ENCODE measurements at regions not wholly inside any gene's neighbourhood (a gene's known extent, or its start where the extent isn't known, plus 50 kb on each side); places are given as distances from the start of the nearest gene placed in this dataset.

- no peaks in the 10 kb centered on the region for H3K27me3 ChIP-seq
- no peak for TF ChIP-seq CTCF (IDR thresholded peaks at IDR 0.05)
- no peaks in the 10 kb centered on the region for H3K36me3 ChIP-seq
- no peak for DNase-seq (ENCODE audit: low spot score in 2 of 2)
- H3K27ac ChIP-seq = no peak overlapping the region
- H3K9me3 ChIP-seq = no peaks in the 10 kb centered on the region
- H3K4me3 ChIP-seq = no peak overlapping the region
- intact Hi-C loops (cut with DNase I) = no loop called here
- no peaks in the 10 kb centered on the region for H3K4me1 ChIP-seq
These were observed 64.1 kb upstream of the NTPCR start for GRCh38 chr1:232886271-232886670.

GRCh38 chr1:232890340-232890943, 60.0 kb upstream of the NTPCR start:
- no peak for DNase-seq (ENCODE audit: low spot score in 2 of 2)
- Histone ChIP-seq H3K9me3 (no peaks in the 10 kb centered on the region), H3K27me3 (no peaks in the 10 kb centered on the region), H3K36me3 (no peaks in the 10 kb centered on the region), H3K4me3 (no peak overlapping the region), H3K27ac (no peak overlapping the region), H3K4me1 (no peaks in the 10 kb centered on the region)
- intact Hi-C loops (cut with DNase I) = no loop called here
- TF ChIP-seq CTCF (IDR thresholded peaks at IDR 0.05) = no peak

- no peaks in the 10 kb centered on the region for H3K27me3 ChIP-seq
- no peaks in the 10 kb centered on the region for H3K36me3 ChIP-seq
- H3K27ac ChIP-seq = no peak overlapping the region
- H3K4me3 ChIP-seq = no peak overlapping the region
- H3K4me1 ChIP-seq = no peaks in the 10 kb centered on the region
- no peak for DNase-seq (ENCODE audit: low spot score in 2 of 2)
- TF ChIP-seq CTCF (IDR thresholded peaks at IDR 0.05) = no peak
- no peaks in the 10 kb centered on the region for H3K9me3 ChIP-seq
- intact Hi-C loops (cut with DNase I) = no loop called here
These were observed 59.3 kb upstream of the NTPCR start for GRCh38 chr1:232891071-232891470.

GRCh38 chr1:232891656-232892317, 58.6 kb upstream of the NTPCR start:
- Histone ChIP-seq H3K27me3 (no peaks in the 10 kb centered on the region), H3K27ac (no peak overlapping the region), H3K9me3 (no peaks in the 10 kb centered on the region), H3K4me3 (no peak overlapping the region), H3K36me3 (no peaks in the 10 kb centered on the region), H3K4me1 (no peaks in the 10 kb centered on the region)
- intact Hi-C loops (cut with DNase I) = no loop called here
- DNase-seq (ENCODE audit: low spot score in 2 of 2) = no peak
- no peak for TF ChIP-seq CTCF (IDR thresholded peaks at IDR 0.05)

- no peaks in the 10 kb centered on the region for H3K36me3 ChIP-seq
- no peaks in the 10 kb centered on the region for H3K9me3 ChIP-seq
- H3K4me1 ChIP-seq = no peaks in the 10 kb centered on the region
- H3K27ac ChIP-seq = no peak overlapping the region
- no peak for DNase-seq (ENCODE audit: low spot score in 2 of 2)
- intact Hi-C loops (cut with DNase I) = no loop called here
- H3K27me3 ChIP-seq = no peaks in the 10 kb centered on the region
- H3K4me3 ChIP-seq = no peak overlapping the region
- TF ChIP-seq CTCF (IDR thresholded peaks at IDR 0.05) = no peak
These were observed 56.7 kb upstream of the NTPCR start for GRCh38 chr1:232893481-232894313.
